Upper lobe of left lung (tissue), 4 donors: ENCODE measurements at regions not wholly inside any gene's neighbourhood (a gene's known extent, or its start where the extent isn't known, plus 50 kb on each side); places are given as distances from the start of the nearest gene placed in this dataset.

Experiments used
- CTCF ChIP-seq, 6 experiments: fragments of 450-650 bp in 4 of 6; fragments of 200-600 bp in 2 of 6; sonication (generic) in 2 of 6; IDR thresholded peaks; one replicate each; pipeline ENCODE4 v1.5.1; 2016 to 2019; ENCODE audit warnings: antibody characterized with exemption in 6 of 6
- POLR2AphosphoS5 ChIP-seq, 2 donors: sonication (generic); formaldehyde crosslinking; IDR thresholded peaks; one replicate each; pipeline ENCODE4 v1.5.1; 2017; ENCODE audit warnings: antibody characterized with exemption in 2 of 2

DNA sequence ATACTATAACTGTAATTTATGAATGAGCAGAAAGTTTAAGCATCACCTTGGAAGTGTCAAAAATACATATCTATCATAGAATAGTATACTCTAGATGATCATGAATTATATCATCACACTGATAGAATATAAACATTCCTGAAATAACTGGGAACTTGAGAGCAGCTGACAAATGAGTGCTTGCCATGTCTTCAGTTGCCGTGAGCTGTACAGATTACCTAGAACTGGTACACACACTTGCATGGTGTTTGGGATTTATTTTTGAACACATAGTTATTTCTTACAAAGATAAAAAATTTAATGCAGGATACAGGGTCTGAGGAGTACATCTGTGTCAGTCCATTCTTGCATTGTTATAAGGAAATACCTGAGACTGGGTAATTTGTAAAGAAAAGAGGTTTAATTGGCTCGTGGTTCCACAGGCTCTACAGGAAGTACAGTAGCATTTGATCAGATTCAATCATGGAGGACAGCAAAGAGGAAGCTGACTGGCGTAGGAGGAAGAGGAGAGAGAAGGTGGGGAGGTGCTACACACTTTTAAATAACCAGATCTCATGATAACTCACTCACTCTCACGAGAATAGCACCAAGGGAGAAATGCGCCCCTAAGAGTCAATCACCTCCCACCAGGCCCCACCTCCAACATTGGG, 60.4 kb upstream of the MBNL2 start:
- no peak for TF ChIP-seq POLR2AphosphoS5 (IDR thresholded peaks at IDR 0.05)
- TF ChIP-seq CTCF (IDR thresholded peaks at IDR 0.05): no peak
